ENCODE measurements at regions not wholly inside any gene's neighbourhood (a gene's known extent, or its start where the extent isn't known, plus 50 kb on each side); places are given as distances from the start of the nearest gene placed in this dataset.
"Not testable (repeated sequence)": the region's sequence is repeated elsewhere in the genome, so short reads cannot be mapped to it uniquely, and the experiment has no call there.

DNA sequence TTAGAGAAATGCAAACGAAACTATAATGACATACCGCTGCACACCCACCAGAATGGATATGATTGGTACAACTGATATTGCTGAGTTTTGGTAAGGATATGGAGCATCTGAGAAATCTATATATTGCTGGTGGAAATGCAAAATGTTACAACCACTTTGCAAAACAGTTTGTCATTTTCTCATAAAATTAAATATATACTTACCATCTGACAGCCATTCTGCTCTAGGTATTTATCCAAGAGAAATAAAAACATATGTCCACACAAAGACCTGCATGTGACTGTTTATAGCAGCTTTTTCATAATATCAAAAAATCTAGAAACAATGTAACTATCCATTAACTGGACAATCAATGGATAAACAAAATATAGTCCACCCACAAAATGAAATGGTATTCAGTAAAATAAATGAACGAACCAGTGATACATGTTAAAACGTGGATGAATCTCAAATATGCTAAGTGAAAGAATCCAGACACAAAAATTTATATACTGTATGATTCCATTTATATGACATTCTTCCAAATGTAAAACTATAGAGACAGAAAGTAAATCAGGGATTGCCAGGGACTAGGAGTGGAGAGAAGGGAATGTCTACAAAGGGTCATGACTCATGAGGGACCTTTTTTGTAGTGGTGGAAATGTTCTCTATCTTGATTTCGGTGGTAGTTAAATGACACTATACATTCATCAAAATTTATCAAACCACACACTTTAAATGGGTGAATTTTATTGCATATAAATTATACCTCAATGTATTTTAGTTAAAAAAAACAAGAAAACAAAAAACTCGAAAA, 312.0 kb upstream of the GLI3 start:
- Histone ChIP-seq H3K4me3 (ENCODE audit: low read depth in 1 of 2, low read length in 2 of 2) (no peak overlapping the region), H3K9me3 (ENCODE audit: control insufficient read depth in 2 of 2, insufficient read depth in 1 of 2, low read depth in 1 of 2, low read length in 1 of 2) (no peaks in the 10 kb centered on the region), H3K27ac (ENCODE audit: low read depth in 2 of 2, low read length in 1 of 2) (no peak overlapping the region), H3K4me1 (ENCODE audit: control insufficient read depth in 2 of 2, insufficient read depth in 2 of 2, low read length in 1 of 2) (peaks cover 0 to 5% of the 10 kb centered on the region in 2 donors), H3K27me3 (ENCODE audit: control insufficient read depth in 1 of 2, insufficient read depth in 2 of 2, low read length in 2 of 2) (no peaks in the 10 kb centered on the region), H3K36me3 (ENCODE audit: control insufficient read depth in 2 of 2, insufficient read depth in 2 of 2, low read length in 1 of 2) (no peaks in the 10 kb centered on the region)
- WGBS, 2 donors, result 66 to 82% methylated on average over 6 of the region's 6 CpGs

DNA sequence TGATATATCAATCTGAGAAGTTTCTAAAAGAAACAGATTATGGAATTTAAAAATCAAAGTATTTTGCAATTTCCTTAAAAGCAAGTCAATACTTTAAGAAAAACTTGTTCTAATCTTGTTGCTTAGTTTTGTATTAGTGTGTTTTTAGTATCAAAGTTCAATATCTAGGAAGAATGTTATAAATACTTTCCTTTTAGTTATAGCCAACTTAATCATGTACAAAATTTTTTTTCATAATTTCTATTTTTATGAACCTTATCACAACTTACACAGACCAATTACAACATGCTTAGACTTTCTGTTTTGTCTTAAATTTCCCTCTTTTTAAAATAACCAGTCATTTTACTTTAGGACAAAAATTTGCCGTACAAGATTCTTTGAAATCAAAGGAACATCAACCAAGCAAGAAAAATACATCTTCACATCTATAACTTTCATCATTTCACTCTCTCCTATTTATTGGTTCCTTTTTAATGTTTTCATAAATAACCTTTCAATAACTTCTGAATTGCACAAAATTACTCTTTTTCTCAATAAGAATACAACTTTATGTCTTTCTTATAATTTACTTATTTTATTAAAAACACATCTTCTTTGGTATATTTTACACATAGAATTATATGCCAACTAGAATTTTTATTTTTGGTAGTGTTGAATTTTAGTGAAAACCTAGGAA, 308.2 kb upstream of the GLI3 start:
- H3K27ac ChIP-seq (ENCODE audit: low read depth in 2 of 2, low read length in 1 of 2), result no peak overlapping the region
- H3K4me1 ChIP-seq (ENCODE audit: control insufficient read depth in 2 of 2, insufficient read depth in 2 of 2, low read length in 1 of 2), result no peaks in the 10 kb centered on the region
- no peaks in the 10 kb centered on the region for H3K9me3 ChIP-seq (ENCODE audit: control insufficient read depth in 2 of 2, insufficient read depth in 1 of 2, low read depth in 1 of 2, low read length in 1 of 2)
- H3K36me3 ChIP-seq (ENCODE audit: control insufficient read depth in 2 of 2, insufficient read depth in 2 of 2, low read length in 1 of 2), result no peaks in the 10 kb centered on the region
- H3K4me3 ChIP-seq (ENCODE audit: low read depth in 1 of 2, low read length in 2 of 2), result no peak overlapping the region
- WGBS, 2 donors, result 85 to 94% methylated on average over 1 of the region's 1 CpG
- no peaks in the 10 kb centered on the region for H3K27me3 ChIP-seq (ENCODE audit: control insufficient read depth in 1 of 2, insufficient read depth in 2 of 2, low read length in 2 of 2)

DNA sequence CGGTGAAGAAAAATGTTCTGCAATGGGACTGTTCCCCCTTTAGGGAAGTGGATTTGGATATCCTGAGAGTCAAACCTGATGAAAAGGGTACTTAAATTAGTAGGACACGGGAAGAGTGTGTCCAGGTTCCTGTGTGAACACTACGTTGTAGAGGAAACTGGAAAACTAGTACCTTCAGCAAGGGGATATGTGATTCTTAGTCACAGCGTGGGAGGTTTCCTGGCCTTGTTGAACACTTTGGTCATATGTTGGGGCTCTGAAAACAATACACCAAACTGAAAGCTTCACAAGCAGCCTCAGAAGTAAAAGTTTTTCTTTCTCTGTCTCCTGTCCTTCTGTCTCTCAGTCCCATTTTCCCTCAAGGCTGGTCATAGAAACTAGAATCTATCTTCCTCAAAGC, 306.9 kb upstream of the GLI3 start:
- WGBS, 2 donors, result 79 to 85% methylated on average over 4 of the region's 4 CpGs
- Histone ChIP-seq H3K9me3 (ENCODE audit: control insufficient read depth in 2 of 2, insufficient read depth in 1 of 2, low read depth in 1 of 2, low read length in 1 of 2) (no peaks in the 10 kb centered on the region), H3K4me1 (ENCODE audit: control insufficient read depth in 2 of 2, insufficient read depth in 2 of 2, low read length in 1 of 2) (no peaks in the 10 kb centered on the region), H3K4me3 (ENCODE audit: low read depth in 1 of 2, low read length in 2 of 2) (no peak overlapping the region), H3K36me3 (ENCODE audit: control insufficient read depth in 2 of 2, insufficient read depth in 2 of 2, low read length in 1 of 2) (no peaks in the 10 kb centered on the region), H3K27ac (ENCODE audit: low read depth in 2 of 2, low read length in 1 of 2) (no peak overlapping the region), H3K27me3 (ENCODE audit: control insufficient read depth in 1 of 2, insufficient read depth in 2 of 2, low read length in 2 of 2) (no peaks in the 10 kb centered on the region)

DNA sequence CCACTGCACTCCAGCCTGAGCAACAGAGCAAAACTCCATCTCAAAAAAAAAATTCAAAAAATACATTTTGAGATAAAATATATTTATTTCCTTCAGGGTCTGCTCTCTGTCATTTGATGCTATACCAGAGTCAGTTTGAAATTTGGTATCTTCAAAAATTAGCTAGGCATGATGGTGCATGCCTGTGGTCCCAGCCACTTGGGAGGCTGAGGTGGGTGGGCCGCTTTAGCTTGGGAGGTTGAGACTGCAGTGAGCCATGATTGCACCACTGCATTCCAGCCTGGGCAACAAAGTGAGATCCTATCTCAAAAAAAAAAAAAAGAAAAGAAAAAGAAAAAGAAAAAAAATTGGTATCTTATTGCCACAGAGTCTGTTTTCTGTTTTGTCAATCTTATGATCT, 305.4 kb upstream of the GLI3 start:
- not testable (repeated sequence) for H3K4me3 ChIP-seq (ENCODE audit: low read depth in 1 of 2, low read length in 2 of 2); H3K4me1 ChIP-seq (ENCODE audit: control insufficient read depth in 2 of 2, insufficient read depth in 2 of 2, low read length in 1 of 2); H3K9me3 ChIP-seq (ENCODE audit: control insufficient read depth in 2 of 2, insufficient read depth in 1 of 2, low read depth in 1 of 2, low read length in 1 of 2); H3K36me3 ChIP-seq (ENCODE audit: control insufficient read depth in 2 of 2, insufficient read depth in 2 of 2, low read length in 1 of 2); H3K27me3 ChIP-seq (ENCODE audit: control insufficient read depth in 1 of 2, insufficient read depth in 2 of 2, low read length in 2 of 2); H3K27ac ChIP-seq (ENCODE audit: low read depth in 2 of 2, low read length in 1 of 2)
- WGBS, 2 donors, result 54 to 94% methylated on average over 1 of the region's 1 CpG

DNA sequence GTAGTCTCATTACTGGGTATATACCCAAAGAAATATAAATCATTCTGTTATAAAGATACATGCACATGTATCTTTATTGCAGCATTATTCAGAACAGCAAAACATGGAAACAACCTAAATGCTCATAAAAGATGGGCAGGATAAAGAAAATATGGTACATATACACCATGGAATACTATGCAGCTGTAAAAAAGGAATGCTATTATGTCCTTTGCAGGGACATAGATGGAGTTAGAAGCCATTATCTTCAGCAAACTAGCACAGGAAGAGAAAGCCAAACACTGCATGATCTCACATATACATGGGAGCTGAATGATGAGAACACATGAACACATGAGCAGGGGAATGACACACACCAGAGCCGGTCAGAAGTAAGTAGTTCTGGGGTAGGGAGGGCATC, 297.4 kb upstream of the GLI3 start:
- H3K4me1 ChIP-seq (ENCODE audit: control insufficient read depth in 2 of 2, insufficient read depth in 2 of 2, low read length in 1 of 2), result no peaks in the 10 kb centered on the region
- H3K27ac ChIP-seq (ENCODE audit: low read depth in 2 of 2, low read length in 1 of 2), result no peak overlapping the region
- H3K27me3 ChIP-seq (ENCODE audit: control insufficient read depth in 1 of 2, insufficient read depth in 2 of 2, low read length in 2 of 2), result no peaks in the 10 kb centered on the region
- 88 to 92% methylated on average over 1 of the region's 1 CpG for WGBS, 2 donors
- no peaks in the 10 kb centered on the region for H3K36me3 ChIP-seq (ENCODE audit: control insufficient read depth in 2 of 2, insufficient read depth in 2 of 2, low read length in 1 of 2)
- no peak overlapping the region for H3K4me3 ChIP-seq (ENCODE audit: low read depth in 1 of 2, low read length in 2 of 2)
- no peaks in the 10 kb centered on the region for H3K9me3 ChIP-seq (ENCODE audit: control insufficient read depth in 2 of 2, insufficient read depth in 1 of 2, low read depth in 1 of 2, low read length in 1 of 2)

DNA sequence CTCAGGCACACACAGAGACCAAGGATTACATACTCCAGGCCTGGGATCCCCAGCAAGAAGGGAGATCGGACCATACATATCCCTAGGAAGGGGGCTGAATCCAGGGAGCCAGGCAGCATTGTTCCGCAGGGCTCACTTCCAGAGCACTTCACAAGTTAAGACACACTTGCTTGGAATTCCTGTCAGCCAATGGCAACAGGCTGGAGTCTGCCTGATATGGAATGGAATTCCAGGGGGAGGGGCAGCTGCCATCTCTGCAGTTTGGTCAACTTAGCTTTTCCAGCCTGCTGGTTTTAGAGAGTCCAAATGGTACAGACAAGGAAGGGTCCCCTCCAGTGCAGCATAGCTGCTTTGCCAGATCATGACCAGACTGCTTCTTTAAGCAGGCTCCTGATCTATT, 290.0 kb upstream of the GLI3 start:
- H3K27ac ChIP-seq (ENCODE audit: low read depth in 2 of 2, low read length in 1 of 2), result no peak overlapping the region
- H3K4me1 ChIP-seq (ENCODE audit: control insufficient read depth in 2 of 2, insufficient read depth in 2 of 2, low read length in 1 of 2), result no peaks in the 10 kb centered on the region
- no peak overlapping the region for H3K4me3 ChIP-seq (ENCODE audit: low read depth in 1 of 2, low read length in 2 of 2)
- peaks cover 0 to 7% of the 10 kb centered on the region in 2 donors for H3K9me3 ChIP-seq (ENCODE audit: control insufficient read depth in 2 of 2, insufficient read depth in 1 of 2, low read depth in 1 of 2, low read length in 1 of 2)
- H3K36me3 ChIP-seq (ENCODE audit: control insufficient read depth in 2 of 2, insufficient read depth in 2 of 2, low read length in 1 of 2), result no peaks in the 10 kb centered on the region
- H3K27me3 ChIP-seq (ENCODE audit: control insufficient read depth in 1 of 2, insufficient read depth in 2 of 2, low read length in 2 of 2), result no peaks in the 10 kb centered on the region
- 83 to 86% methylated on average over 2 of the region's 2 CpGs for WGBS, 2 donors

DNA sequence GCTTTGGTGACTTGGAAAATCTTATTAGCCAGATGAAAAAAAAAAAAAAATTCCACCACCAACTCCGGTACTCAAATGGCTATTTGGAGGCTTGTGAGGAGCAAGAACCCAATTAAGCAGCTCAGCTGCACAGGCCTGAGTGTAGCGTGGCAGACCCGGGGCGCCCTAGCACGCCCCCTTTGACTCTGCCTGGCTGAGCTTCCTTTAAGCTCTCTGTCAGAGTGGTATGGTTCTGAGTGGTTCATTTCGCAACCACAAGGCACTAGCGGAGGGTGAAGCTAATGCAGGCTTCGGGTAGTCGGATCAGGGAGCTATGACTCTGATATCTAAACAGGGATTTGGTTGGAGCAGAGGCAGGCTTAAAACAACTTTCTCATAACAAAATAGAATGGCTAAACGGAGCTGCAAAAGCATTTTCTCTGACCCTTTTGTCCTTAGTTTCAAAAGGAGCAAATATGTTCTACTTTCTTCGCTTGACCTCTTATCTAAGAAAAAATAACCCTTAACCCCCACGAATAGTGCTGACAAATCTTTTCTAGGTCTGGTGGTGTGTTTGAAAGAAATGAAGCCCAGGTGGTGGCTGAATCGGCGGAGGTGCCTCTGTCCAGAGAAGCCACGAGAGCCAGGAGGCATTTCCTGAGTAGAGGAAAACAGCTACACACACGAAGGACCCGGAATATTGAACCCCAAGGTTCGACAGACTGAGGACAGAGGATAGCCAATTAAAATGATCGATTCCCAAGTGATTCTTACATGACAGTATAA, 285.4 kb upstream of the GLI3 start:
- H3K9me3 ChIP-seq (ENCODE audit: control insufficient read depth in 2 of 2, insufficient read depth in 1 of 2, low read depth in 1 of 2, low read length in 1 of 2), result peaks cover 0 to 5% of the 10 kb centered on the region in 2 donors
- WGBS, 2 donors, result 63 to 69% methylated on average over 19 of the region's 19 CpGs
- H3K4me1 ChIP-seq (ENCODE audit: control insufficient read depth in 2 of 2, insufficient read depth in 2 of 2, low read length in 1 of 2), result no peaks in the 10 kb centered on the region
- H3K4me3 ChIP-seq (ENCODE audit: low read depth in 1 of 2, low read length in 2 of 2), result no peak overlapping the region
- H3K27me3 ChIP-seq (ENCODE audit: control insufficient read depth in 1 of 2, insufficient read depth in 2 of 2, low read length in 2 of 2), result no peaks in the 10 kb centered on the region
- no peak overlapping the region for H3K27ac ChIP-seq (ENCODE audit: low read depth in 2 of 2, low read length in 1 of 2)
- no peaks in the 10 kb centered on the region for H3K36me3 ChIP-seq (ENCODE audit: control insufficient read depth in 2 of 2, insufficient read depth in 2 of 2, low read length in 1 of 2)

DNA sequence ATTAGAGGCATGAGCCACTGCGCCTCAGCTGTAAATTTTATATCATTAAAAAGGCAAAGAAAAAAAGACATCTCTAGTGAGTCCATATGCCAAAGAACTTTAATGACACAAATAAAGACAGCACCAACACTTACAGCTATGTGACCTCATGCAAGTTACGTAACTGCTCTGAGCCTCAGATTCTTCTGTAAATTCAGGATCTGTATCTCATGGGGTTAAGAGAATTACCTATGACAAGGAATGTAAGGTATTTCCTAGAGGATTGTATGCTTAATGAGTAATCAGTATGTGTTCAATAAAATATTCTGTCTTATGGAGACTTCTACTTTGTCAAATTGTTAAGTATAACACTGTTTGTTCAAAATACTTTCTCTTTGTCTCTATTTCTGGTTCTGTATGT, 274.0 kb upstream of the GLI3 start:
- no peaks in the 10 kb centered on the region for H3K27me3 ChIP-seq (ENCODE audit: control insufficient read depth in 1 of 2, insufficient read depth in 2 of 2, low read length in 2 of 2)
- H3K9me3 ChIP-seq (ENCODE audit: control insufficient read depth in 2 of 2, insufficient read depth in 1 of 2, low read depth in 1 of 2, low read length in 1 of 2), result no peaks in the 10 kb centered on the region
- no peak overlapping the region for H3K27ac ChIP-seq (ENCODE audit: low read depth in 2 of 2, low read length in 1 of 2)
- H3K36me3 ChIP-seq (ENCODE audit: control insufficient read depth in 2 of 2, insufficient read depth in 2 of 2, low read length in 1 of 2), result no peaks in the 10 kb centered on the region
- H3K4me1 ChIP-seq (ENCODE audit: control insufficient read depth in 2 of 2, insufficient read depth in 2 of 2, low read length in 1 of 2), result no peaks in the 10 kb centered on the region
- no peak overlapping the region for H3K4me3 ChIP-seq (ENCODE audit: low read depth in 1 of 2, low read length in 2 of 2)
- WGBS, 2 donors, result 91 to 94% methylated on average over 2 of the region's 2 CpGs

DNA sequence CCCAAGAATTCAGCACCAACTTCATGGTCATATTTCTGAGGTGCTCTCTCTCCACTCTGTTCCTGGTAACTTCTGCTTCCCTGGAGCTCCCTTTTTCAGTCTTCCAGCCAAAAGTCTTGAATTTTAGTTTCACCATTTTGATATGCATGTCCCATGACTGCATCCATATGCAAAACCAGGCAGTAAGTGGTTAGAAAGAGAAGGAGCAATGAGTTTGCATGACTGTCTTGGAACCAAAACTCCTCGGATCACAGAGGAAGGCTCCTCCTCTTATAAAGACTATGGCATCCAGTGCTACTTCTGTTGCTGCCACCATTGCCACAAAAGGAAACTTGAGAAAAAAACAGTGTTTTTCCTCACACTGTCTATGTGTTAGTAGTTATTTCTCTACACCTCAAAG, 269.1 kb upstream of the GLI3 start:
- H3K4me1 ChIP-seq (ENCODE audit: control insufficient read depth in 2 of 2, insufficient read depth in 2 of 2, low read length in 1 of 2), result no peaks in the 10 kb centered on the region
- no peaks in the 10 kb centered on the region for H3K9me3 ChIP-seq (ENCODE audit: control insufficient read depth in 2 of 2, insufficient read depth in 1 of 2, low read depth in 1 of 2, low read length in 1 of 2)
- H3K36me3 ChIP-seq (ENCODE audit: control insufficient read depth in 2 of 2, insufficient read depth in 2 of 2, low read length in 1 of 2), result no peaks in the 10 kb centered on the region
- H3K27me3 ChIP-seq (ENCODE audit: control insufficient read depth in 1 of 2, insufficient read depth in 2 of 2, low read length in 2 of 2), result no peaks in the 10 kb centered on the region
- no peak overlapping the region for H3K27ac ChIP-seq (ENCODE audit: low read depth in 2 of 2, low read length in 1 of 2)
- WGBS, 2 donors, result 86 to 95% methylated on average over 1 of the region's 1 CpG
- no peak overlapping the region for H3K4me3 ChIP-seq (ENCODE audit: low read depth in 1 of 2, low read length in 2 of 2)

Data from esophagus (tissue), 2 donors.